ENCODE measurements at regions not wholly inside any gene's neighbourhood (a gene's known extent, or its start where the extent isn't known, plus 50 kb on each side); places are given as distances from the start of the nearest gene placed in this dataset.

GRCh38 chr7:1286946-1287645 lies 54.4 kb downstream of the UNCX start:
- Mint-ChIP-seq H3K9me3 (no peaks in the 10 kb centered on the region), H3K36me3 (no peaks in the 10 kb centered on the region), H3K4me3 (no peak overlapping the region), H3K27me3 (peaks cover 12% of the 10 kb centered on the region), H3K4me1 (no peaks in the 10 kb centered on the region), H3K27ac (no peak overlapping the region)
- ATAC-seq (ENCODE audit: low read depth) (no peak), DNase-seq (ENCODE audit: low spot score in 2 of 2) (no peak)

- DNase-seq (ENCODE audit: low spot score in 2 of 2) (no peak), ATAC-seq (ENCODE audit: low read depth) (no peak)
- H3K4me1 Mint-ChIP-seq, result no peaks in the 10 kb centered on the region
- peaks cover 12% of the 10 kb centered on the region for H3K27me3 Mint-ChIP-seq
- no peak overlapping the region for H3K27ac Mint-ChIP-seq
- no peak overlapping the region for H3K4me3 Mint-ChIP-seq
- no peaks in the 10 kb centered on the region for H3K9me3 Mint-ChIP-seq
- H3K36me3 Mint-ChIP-seq, result no peaks in the 10 kb centered on the region
Measured at GRCh38 chr7:1287752-1288201, 55.1 kb downstream of the UNCX start.

GRCh38 chr7:1288390-1288995 lies 55.8 kb downstream of the UNCX start:
- DNase-seq (ENCODE audit: low spot score in 2 of 2) (no peak), ATAC-seq (ENCODE audit: low read depth) (no peak)
- Mint-ChIP-seq H3K9me3 (no peaks in the 10 kb centered on the region), H3K4me3 (no peak overlapping the region), H3K27ac (no peak overlapping the region), H3K36me3 (no peaks in the 10 kb centered on the region), H3K4me1 (no peaks in the 10 kb centered on the region), H3K27me3 (peaks cover 14% of the 10 kb centered on the region)

- ATAC-seq (ENCODE audit: low read depth) (no peak), DNase-seq (ENCODE audit: low spot score in 2 of 2) (no peak)
- Mint-ChIP-seq H3K4me3 (no peak overlapping the region), H3K36me3 (no peaks in the 10 kb centered on the region), H3K27me3 (peaks cover 14% of the 10 kb centered on the region), H3K27ac (no peak overlapping the region), H3K4me1 (no peaks in the 10 kb centered on the region), H3K9me3 (no peaks in the 10 kb centered on the region)
Measured at GRCh38 chr7:1288996-1289551, 56.4 kb downstream of the UNCX start.

GRCh38 chr7:1289666-1290025 lies 57.0 kb downstream of the UNCX start:
- no peak for ATAC-seq (ENCODE audit: low read depth)
- DNase-seq (ENCODE audit: low spot score in 2 of 2), result no peak
- Mint-ChIP-seq H3K9me3 (no peaks in the 10 kb centered on the region), H3K27me3 (peaks cover 17% of the 10 kb centered on the region), H3K27ac (no peak overlapping the region), H3K4me3 (no peak overlapping the region), H3K36me3 (no peaks in the 10 kb centered on the region), H3K4me1 (no peaks in the 10 kb centered on the region)

- Mint-ChIP-seq H3K4me1 (no peaks in the 10 kb centered on the region), H3K27ac (no peak overlapping the region), H3K27me3 (peaks cover 17% of the 10 kb centered on the region), H3K36me3 (no peaks in the 10 kb centered on the region), H3K4me3 (peak overlapping the region; percentile 64), H3K9me3 (no peaks in the 10 kb centered on the region)
- ATAC-seq (ENCODE audit: low read depth) (peak; percentile 45), DNase-seq (ENCODE audit: low spot score in 2 of 2) (no peak)
Measured at GRCh38 chr7:1290026-1290678, 57.5 kb downstream of the UNCX start.

- H3K27ac Mint-ChIP-seq, result no peak overlapping the region
Measured at GRCh38 chr7:1290679-1291356, 58.1 kb downstream of the UNCX start.

GRCh38 chr7:1291357-1291689 lies 58.7 kb downstream of the UNCX start:
- Mint-ChIP-seq H3K4me3 (peak overlapping the region; percentile 50), H3K4me1 (no peaks in the 10 kb centered on the region), H3K27me3 (peaks cover 17% of the 10 kb centered on the region)

More at GRCh38 chr7:1290679-1291356, 58.1 kb downstream of the UNCX start:
- Mint-ChIP-seq H3K27me3 (peaks cover 17% of the 10 kb centered on the region), H3K4me3 (peak overlapping the region; percentile 50), H3K9me3 (no peaks in the 10 kb centered on the region), H3K36me3 (no peaks in the 10 kb centered on the region), H3K4me1 (no peaks in the 10 kb centered on the region)
- DNase-seq (ENCODE audit: low spot score in 2 of 2) (no peak), ATAC-seq (ENCODE audit: low read depth) (no peak)

GRCh38 chr7:1291845-1292765 lies 59.4 kb downstream of the UNCX start:
- DNase-seq (ENCODE audit: low spot score in 2 of 2) (no peak), ATAC-seq (ENCODE audit: low read depth) (no peak)
- Mint-ChIP-seq H3K4me3 (no peak overlapping the region), H3K9me3 (no peaks in the 10 kb centered on the region), H3K27me3 (peaks cover 15% of the 10 kb centered on the region), H3K36me3 (no peaks in the 10 kb centered on the region), H3K4me1 (no peaks in the 10 kb centered on the region), H3K27ac (no peak overlapping the region)

More at GRCh38 chr7:1291357-1291689, 58.7 kb downstream of the UNCX start:
- ATAC-seq (ENCODE audit: low read depth), result no peak
- H3K9me3 Mint-ChIP-seq, result no peaks in the 10 kb centered on the region
- no peak for DNase-seq (ENCODE audit: low spot score in 2 of 2)
- no peak overlapping the region for H3K27ac Mint-ChIP-seq
- H3K36me3 Mint-ChIP-seq, result no peaks in the 10 kb centered on the region

GRCh38 chr7:1292972-1293830 lies 60.5 kb downstream of the UNCX start:
- H3K4me1 Mint-ChIP-seq, result no peaks in the 10 kb centered on the region
- ATAC-seq (ENCODE audit: low read depth) (no peak), DNase-seq (ENCODE audit: low spot score in 2 of 2) (no peak)
- no peak overlapping the region for H3K27ac Mint-ChIP-seq
- no peak overlapping the region for H3K4me3 Mint-ChIP-seq
- H3K9me3 Mint-ChIP-seq, result no peaks in the 10 kb centered on the region
- no peaks in the 10 kb centered on the region for H3K36me3 Mint-ChIP-seq
- peaks cover 14% of the 10 kb centered on the region for H3K27me3 Mint-ChIP-seq

- H3K36me3 Mint-ChIP-seq, result no peaks in the 10 kb centered on the region
- no peak for ATAC-seq (ENCODE audit: low read depth)
Measured at GRCh38 chr7:1293950-1294411, 61.3 kb downstream of the UNCX start.

GRCh38 chr7:1295776-1296355 lies 63.2 kb downstream of the UNCX start:
- H3K9me3 Mint-ChIP-seq, result no peaks in the 10 kb centered on the region
- peaks cover 12% of the 10 kb centered on the region for H3K27me3 Mint-ChIP-seq
- no peaks in the 10 kb centered on the region for H3K4me1 Mint-ChIP-seq
- no peak overlapping the region for H3K27ac Mint-ChIP-seq
- ATAC-seq (ENCODE audit: low read depth) (no peak), DNase-seq (ENCODE audit: low spot score in 2 of 2) (no peak)
- H3K4me3 Mint-ChIP-seq, result no peak overlapping the region
- no peaks in the 10 kb centered on the region for H3K36me3 Mint-ChIP-seq

More at GRCh38 chr7:1293950-1294411, 61.3 kb downstream of the UNCX start:
- Mint-ChIP-seq H3K27ac (no peak overlapping the region), H3K9me3 (no peaks in the 10 kb centered on the region), H3K4me3 (no peak overlapping the region), H3K27me3 (peaks cover 14% of the 10 kb centered on the region), H3K4me1 (no peaks in the 10 kb centered on the region)
- no peak for DNase-seq (ENCODE audit: low spot score in 2 of 2)
